Endodermal cell (in vitro differentiated cells): ENCODE measurements at regions not wholly inside any gene's neighbourhood (a gene's known extent, or its start where the extent isn't known, plus 50 kb on each side); places are given as distances from the start of the nearest gene placed in this dataset.

Source experiments
- DNase-seq: peaks from one replicate; pipeline ENCODE4 v3.0.0-alpha.2; 2017
- H3K27ac ChIP-seq: 2 replicates; pipeline ENCODE4 v1.5.1; 2013; ENCODE audit warnings: mild to moderate bottlenecking, low read depth, low read length, moderate library complexity
- H3K27me3 ChIP-seq: 2 replicates; pipeline ENCODE4 v1.6.1; 2013; ENCODE audit warnings: mild to moderate bottlenecking, low read length, moderate library complexity; ENCODE audit not compliant: insufficient read depth, control insufficient read depth, poor library complexity, severe bottlenecking
- H3K36me3 ChIP-seq: 2 replicates; pipeline ENCODE4 v1.7.0; 2013; ENCODE audit warnings: mild to moderate bottlenecking, low read length, moderate library complexity; ENCODE audit not compliant: control insufficient read depth, insufficient read depth
- H3K4me1 ChIP-seq: one replicate; pipeline ENCODE4 v1.7.0; 2013; ENCODE audit warnings: low read length; ENCODE audit not compliant: control insufficient read depth, insufficient read depth
- H3K4me3 ChIP-seq: 2 replicates; pipeline ENCODE4 v1.5.1; 2013; ENCODE audit warnings: mild to moderate bottlenecking, low read length, moderate library complexity
- H3K9ac ChIP-seq: 2 replicates; pipeline ENCODE4 v1.6.1; 2013; ENCODE audit warnings: mild to moderate bottlenecking, low read length, moderate library complexity; ENCODE audit not compliant: poor library complexity, severe bottlenecking; ENCODE audit errors: extremely low read depth
- H3K9me3 ChIP-seq: 2 replicates; pipeline ENCODE4 v1.6.1; 2013; ENCODE audit warnings: mild to moderate bottlenecking, low read length, moderate library complexity; ENCODE audit not compliant: control insufficient read depth
- H3K27ac Mint-ChIP-seq: 2 replicates; pipeline ENCODE4 v1.8.0; 2020; ENCODE audit warnings: mixed read lengths
- H3K27me3 Mint-ChIP-seq: 2 replicates; pipeline ENCODE4 v1.8.0; 2021; ENCODE audit warnings: mild to moderate bottlenecking, mixed read lengths; ENCODE audit not compliant: insufficient read depth
- H3K36me3 Mint-ChIP-seq: 2 replicates; pipeline ENCODE4 v1.8.0; 2020; ENCODE audit warnings: low read depth, mixed read lengths
- H3K4me1 Mint-ChIP-seq: 2 replicates; pipeline ENCODE4 v1.8.0; 2020; ENCODE audit warnings: mixed read lengths
- H3K4me3 Mint-ChIP-seq: 2 replicates; pipeline ENCODE4 v1.8.0; 2020; ENCODE audit warnings: mild to moderate bottlenecking, moderate library complexity, mixed read lengths
- H3K9me3 Mint-ChIP-seq: 2 replicates; pipeline ENCODE4 v1.8.0; 2020; ENCODE audit warnings: mild to moderate bottlenecking, mixed read lengths
- WGBS, 2 experiments: methylation state at CpG; one replicate each; pipeline versions ENCODE4 v1.1.5 to v1.1.7; 2013; ENCODE audit warnings: missing lambda C conversion rate in 2 of 2, mixed read lengths in 1 of 2; ENCODE audit not compliant: insufficient coverage in 1 of 2, insufficient read length in 1 of 2; 5-methylcytosine and 5-hydroxymethylcytosine counted together
- TF ChIP-seq, protein P1 (sequence below): fragments of 200-600 bp; sonication (generic); conservative IDR thresholded peaks from 2 replicates; pipeline ENCODE4 v1.5.0; 2021; ENCODE audit warnings: antibody characterized with exemption, mild to moderate bottlenecking

DNA sequence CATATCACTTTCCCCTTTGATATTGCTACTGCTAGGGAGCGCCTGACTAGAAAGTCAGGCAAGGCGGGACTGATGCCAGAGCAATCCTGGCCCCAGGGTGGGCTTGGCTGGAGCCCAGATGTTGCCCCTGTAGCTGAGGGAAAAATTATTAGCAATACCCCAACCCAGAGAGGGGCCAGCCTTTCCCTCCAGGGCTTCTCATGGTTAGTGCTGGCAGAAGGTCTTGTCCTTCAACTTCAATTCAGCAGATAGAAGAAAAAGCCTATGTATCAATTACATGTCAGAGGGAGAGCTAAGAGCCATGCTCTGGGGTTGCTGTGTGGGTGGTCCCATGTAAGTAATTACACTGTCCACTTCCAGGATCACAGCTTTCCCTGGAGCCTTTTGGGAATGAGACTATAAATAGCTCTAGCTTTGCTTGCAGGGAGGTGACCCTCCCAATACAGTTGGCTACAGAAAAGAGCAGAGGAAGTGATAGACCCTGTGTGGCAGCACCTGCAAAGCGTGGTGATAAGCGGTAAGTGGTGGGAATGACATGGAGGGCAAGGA is 579.1 kb downstream of the CCSER2 start:
- H3K36me3 ChIP-seq = no peaks in the 10 kb centered on the region
- Mint-ChIP-seq H3K27me3 (no peaks in the 10 kb centered on the region), H3K4me1 (no peaks in the 10 kb centered on the region), H3K4me3 (no peak overlapping the region), H3K36me3 (no peaks in the 10 kb centered on the region), H3K27ac (no peak overlapping the region), H3K9me3 (no peaks in the 10 kb centered on the region)
- no peak for DNase-seq
- no peak overlapping the region for H3K4me3 ChIP-seq
- no peak overlapping the region for H3K9ac ChIP-seq
- no peak overlapping the region for H3K27ac ChIP-seq
- no peaks in the 10 kb centered on the region for H3K4me1 ChIP-seq
- no peaks in the 10 kb centered on the region for H3K9me3 ChIP-seq
- TF ChIP-seq, protein P1, sequence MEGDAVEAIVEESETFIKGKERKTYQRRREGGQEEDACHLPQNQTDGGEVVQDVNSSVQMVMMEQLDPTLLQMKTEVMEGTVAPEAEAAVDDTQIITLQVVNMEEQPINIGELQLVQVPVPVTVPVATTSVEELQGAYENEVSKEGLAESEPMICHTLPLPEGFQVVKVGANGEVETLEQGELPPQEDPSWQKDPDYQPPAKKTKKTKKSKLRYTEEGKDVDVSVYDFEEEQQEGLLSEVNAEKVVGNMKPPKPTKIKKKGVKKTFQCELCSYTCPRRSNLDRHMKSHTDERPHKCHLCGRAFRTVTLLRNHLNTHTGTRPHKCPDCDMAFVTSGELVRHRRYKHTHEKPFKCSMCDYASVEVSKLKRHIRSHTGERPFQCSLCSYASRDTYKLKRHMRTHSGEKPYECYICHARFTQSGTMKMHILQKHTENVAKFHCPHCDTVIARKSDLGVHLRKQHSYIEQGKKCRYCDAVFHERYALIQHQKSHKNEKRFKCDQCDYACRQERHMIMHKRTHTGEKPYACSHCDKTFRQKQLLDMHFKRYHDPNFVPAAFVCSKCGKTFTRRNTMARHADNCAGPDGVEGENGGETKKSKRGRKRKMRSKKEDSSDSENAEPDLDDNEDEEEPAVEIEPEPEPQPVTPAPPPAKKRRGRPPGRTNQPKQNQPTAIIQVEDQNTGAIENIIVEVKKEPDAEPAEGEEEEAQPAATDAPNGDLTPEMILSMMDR = no peak
- 93% methylated on average over 4 of the region's 4 CpGs; no CpG with 5 or more reads in 1 of the 2 experiments for WGBS, 2 experiments
- no peaks in the 10 kb centered on the region for H3K27me3 ChIP-seq

DNA sequence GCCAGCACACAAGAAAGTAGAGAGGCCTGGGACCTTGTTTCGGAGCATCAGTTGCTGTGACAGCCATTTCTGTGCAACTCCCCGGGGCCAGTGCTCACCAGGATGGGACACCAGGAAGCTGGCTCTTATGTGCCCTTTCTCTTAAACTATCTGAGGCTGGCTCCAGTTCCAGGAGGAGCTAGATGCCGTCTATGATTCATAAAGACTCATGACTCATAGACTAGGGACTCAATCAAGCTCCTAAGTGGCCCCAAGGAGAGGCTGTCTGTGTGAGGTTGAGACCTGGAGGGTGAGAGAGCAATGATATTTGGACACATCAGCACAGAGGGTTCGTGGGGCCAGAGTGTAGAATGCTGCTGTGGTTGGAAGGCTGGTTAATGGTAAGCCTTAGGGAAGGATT is 580.1 kb downstream of the CCSER2 start:
- no peak for DNase-seq
- no peaks in the 10 kb centered on the region for H3K9me3 Mint-ChIP-seq
- H3K27ac ChIP-seq = no peak overlapping the region

DNA sequence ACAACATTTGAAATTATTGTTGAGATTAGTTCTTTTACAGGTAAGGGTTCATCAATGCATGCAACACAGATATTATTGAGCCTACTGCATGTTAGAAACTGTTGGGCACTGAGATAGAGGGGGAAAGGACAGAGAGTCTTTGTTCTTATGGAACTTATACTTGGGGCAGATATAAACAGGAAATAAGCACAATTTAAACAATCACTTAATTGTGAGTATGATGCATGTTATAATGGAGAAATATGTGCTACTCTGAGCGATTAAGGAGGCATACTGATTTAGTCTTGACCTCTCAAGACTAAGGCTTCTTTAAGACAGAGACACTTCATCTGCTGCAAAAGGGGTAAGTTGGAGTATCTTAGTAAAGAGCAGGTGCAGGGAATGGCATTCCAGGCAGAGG is 593.3 kb downstream of the CCSER2 start:
- Histone ChIP-seq H3K9ac (no peak overlapping the region), H3K4me1 (no peaks in the 10 kb centered on the region), H3K27ac (no peak overlapping the region), H3K36me3 (no peaks in the 10 kb centered on the region), H3K9me3 (peaks cover 7% of the 10 kb centered on the region), H3K27me3 (no peaks in the 10 kb centered on the region), H3K4me3 (no peak overlapping the region)
- Mint-ChIP-seq H3K27me3 (peaks cover 2% of the 10 kb centered on the region), H3K9me3 (peaks cover 9% of the 10 kb centered on the region), H3K4me3 (no peak overlapping the region), H3K4me1 (no peaks in the 10 kb centered on the region), H3K27ac (no peak overlapping the region), H3K36me3 (no peaks in the 10 kb centered on the region)
- DNase-seq = no peak
- 37 to 60% methylated on average over 1 of the region's 1 CpG for WGBS, 2 experiments
- TF ChIP-seq, protein P1 = no peak

More for the DNA sequence above, 580.1 kb downstream of the CCSER2 start:
- Histone ChIP-seq H3K4me1 (no peaks in the 10 kb centered on the region), H3K9ac (no peak overlapping the region), H3K4me3 (no peak overlapping the region), H3K27me3 (no peaks in the 10 kb centered on the region), H3K36me3 (no peaks in the 10 kb centered on the region), H3K9me3 (no peaks in the 10 kb centered on the region)
- no peaks in the 10 kb centered on the region for H3K36me3 Mint-ChIP-seq
- no peaks in the 10 kb centered on the region for H3K4me1 Mint-ChIP-seq
- H3K27me3 Mint-ChIP-seq = no peaks in the 10 kb centered on the region
- 75 to 100% methylated on average over 2 to 4 of the region's 4 CpGs for WGBS, 2 experiments
- TF ChIP-seq, protein P1 = no peak
- H3K27ac Mint-ChIP-seq = no peak overlapping the region
- H3K4me3 Mint-ChIP-seq = no peak overlapping the region
